CD4-positive, alpha-beta T cell (primary cell): ENCODE measurements at regions not wholly inside any gene's neighbourhood (a gene's known extent, or its start where the extent isn't known, plus 50 kb on each side); places are given as distances from the start of the nearest gene placed in this dataset.

Experiments
- ATAC-seq: fragments of 200-7000 bp; cut with Tn5 transposase; one replicate; pipeline ENCODE4 v1.10.0; 2022; ENCODE audit warnings: mild to moderate bottlenecking; ENCODE audit not compliant: poor library complexity
- CTCF ChIA-PET: fragments of 350-600 bp; sonication (Branson Sonifier 250); formaldehyde crosslinking; loops from one replicate; lab custom pipeline; 2021; ENCODE audit warnings: antibody characterized with exemption, inconsistent platforms; lab: Charles Lee
- POLR2A ChIA-PET: fragments of 350-600 bp; sonication (Branson Sonifier 250); formaldehyde crosslinking; loops from one replicate; lab custom pipeline; 2021; ENCODE audit warnings: antibody characterized with exemption, inconsistent platforms; lab: Charles Lee
- DNase-seq, 14 experiments: peaks; one replicate each; pipeline ENCODE4 v3.0.0-alpha.2; 2013 to 2020; ENCODE audit warnings: mixed read lengths in 2 of 14
- H3K27ac ChIP-seq, 2 donors: one replicate each; pipeline versions ENCODE4 v1.5.1 to v1.7.0; 2013; ENCODE audit warnings: low read length in 2 of 2, low read depth in 1 of 2, mild to moderate bottlenecking in 1 of 2
- H3K27me3 ChIP-seq, 2 experiments: 1 replicate in 1 of 2; 2 replicates in 1 of 2; pipeline versions ENCODE4 v1.6.1 to v1.7.0; 2013; ENCODE audit warnings: low read length in 2 of 2, control low read depth in 1 of 2, mild to moderate bottlenecking in 1 of 2, moderate library complexity in 1 of 2; ENCODE audit not compliant: insufficient read depth in 2 of 2, control insufficient read depth in 1 of 2
- H3K36me3 ChIP-seq: one replicate; pipeline ENCODE4 v1.6.1; 2013; ENCODE audit warnings: low read length, control low read depth; ENCODE audit not compliant: insufficient read depth
- H3K4me1 ChIP-seq: one replicate; pipeline ENCODE4 v1.6.1; 2013; ENCODE audit warnings: low read length, control low read depth; ENCODE audit not compliant: insufficient read depth
- H3K4me3 ChIP-seq: one replicate; pipeline ENCODE4 v1.5.1; 2013; ENCODE audit warnings: mild to moderate bottlenecking, low read length, moderate library complexity
- H3K9me3 ChIP-seq, 2 experiments: 1 replicate in 1 of 2; 2 replicates in 1 of 2; pipeline versions ENCODE4 v1.6.1 to v1.7.0; 2013; ENCODE audit warnings: low read length in 2 of 2, mild to moderate bottlenecking in 2 of 2, control low read depth in 1 of 2, moderate library complexity in 1 of 2; ENCODE audit not compliant: control insufficient read depth in 1 of 2, insufficient read depth in 1 of 2
- H3K27ac Mint-ChIP-seq: one replicate; pipeline ENCODE4 v1.8.0; 2020; ENCODE audit warnings: mixed read lengths
- H3K27me3 Mint-ChIP-seq: one replicate; pipeline ENCODE4 v1.8.0; 2021; ENCODE audit warnings: mixed read lengths
- H3K36me3 Mint-ChIP-seq: one replicate; pipeline ENCODE4 v1.8.0; 2021; ENCODE audit warnings: low read depth, mixed read lengths
- H3K4me1 Mint-ChIP-seq: one replicate; pipeline ENCODE4 v1.8.0; 2021; ENCODE audit warnings: low read depth, mixed read lengths
- H3K4me3 Mint-ChIP-seq: one replicate; pipeline ENCODE4 v1.8.0; 2020; ENCODE audit warnings: mild to moderate bottlenecking, mixed read lengths
- H3K9me3 Mint-ChIP-seq: one replicate; pipeline ENCODE4 v1.8.0; 2020; ENCODE audit warnings: mixed read lengths
- CTCF ChIP-seq: fragments of 200-600 bp; IDR thresholded peaks from one replicate; pipeline ENCODE4 v1.8.0; 2022; ENCODE audit warnings: antibody characterized with exemption, mild to moderate bottlenecking
- intact Hi-C, 2 experiments: fragments of 100-400 bp; cut with DNase I in 1 of 2; cut with micrococcal nuclease in 1 of 2; formaldehyde crosslinking; loops; one replicate each; pipeline versions ENCODE4 v1.15.1 to v1.9.0; 2023 to 2025; cut with DNase I, micrococcal nuclease

DNA sequence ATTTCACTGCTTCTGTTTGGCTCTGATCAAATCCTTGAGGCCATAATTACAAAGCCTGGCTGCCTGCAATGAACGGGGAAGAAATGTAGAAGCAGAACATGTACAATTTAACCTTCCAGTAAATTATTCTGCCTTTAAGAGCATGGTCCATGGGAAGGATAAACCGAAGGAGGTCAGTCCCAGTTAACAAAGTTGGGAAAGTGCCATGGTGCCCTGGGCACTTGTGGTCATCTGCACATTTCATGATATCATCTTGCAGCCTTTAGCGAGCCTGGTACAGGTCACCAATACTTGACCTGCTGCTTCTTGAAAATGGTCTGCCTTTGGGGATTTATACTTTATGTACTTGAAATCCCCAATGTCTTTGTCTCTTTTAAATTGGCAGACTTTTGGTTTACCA lies 175.9 kb upstream of the KITLG start:
- Histone ChIP-seq H3K27ac (no peak overlapping the region), H3K4me3 (no peak overlapping the region), H3K4me1 (no peaks in the 10 kb centered on the region), H3K27me3 (no peaks in the 10 kb centered on the region), H3K9me3 (no peaks in the 10 kb centered on the region), H3K36me3 (no peaks in the 10 kb centered on the region)
- ATAC-seq (no peak), DNase-seq (no peak)
- H3K9me3 Mint-ChIP-seq, result no peaks in the 10 kb centered on the region
- TF ChIP-seq CTCF, result no peak
- H3K27me3 Mint-ChIP-seq, result peaks cover 5% of the 10 kb centered on the region
- no peaks in the 10 kb centered on the region for H3K36me3 Mint-ChIP-seq
- H3K27ac Mint-ChIP-seq, result no peak overlapping the region
- intact Hi-C loops, result no loop called here
- POLR2A ChIA-PET, result no interaction called here
- H3K4me3 Mint-ChIP-seq, result no peak overlapping the region
- CTCF ChIA-PET, result no interaction called here
- no peaks in the 10 kb centered on the region for H3K4me1 Mint-ChIP-seq

DNA sequence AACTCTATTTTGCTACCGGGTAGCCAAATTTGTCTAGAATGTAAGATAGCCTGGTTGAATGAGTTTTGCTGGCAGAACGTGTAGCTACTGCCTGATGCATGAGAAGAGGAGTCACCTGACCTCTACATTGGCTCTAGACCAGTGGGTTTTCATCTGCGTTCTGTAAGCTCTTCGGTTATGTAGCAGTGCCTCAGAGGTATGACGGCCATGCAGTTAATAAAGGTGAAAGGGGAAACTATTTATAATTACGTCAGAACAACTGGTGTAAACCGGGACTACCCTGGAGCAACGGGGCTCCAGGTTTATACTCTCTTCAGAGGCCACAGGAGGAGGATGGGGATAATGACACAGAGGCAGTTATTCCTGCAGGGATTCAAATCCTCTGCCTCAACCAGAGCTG lies 173.4 kb upstream of the KITLG start:
- no peak for ATAC-seq
- Mint-ChIP-seq H3K27me3 (peaks cover 1% of the 10 kb centered on the region), H3K36me3 (no peaks in the 10 kb centered on the region), H3K27ac (no peak overlapping the region), H3K4me3 (no peak overlapping the region), H3K9me3 (no peaks in the 10 kb centered on the region), H3K4me1 (no peaks in the 10 kb centered on the region)
- ChIA-PET CTCF (no interaction called here), POLR2A (no interaction called here)
- H3K4me3 ChIP-seq, result no peak overlapping the region
- no peak for DNase-seq
- H3K27ac ChIP-seq, result no peak overlapping the region
- no peak for TF ChIP-seq CTCF
- H3K9me3 ChIP-seq, result no peaks in the 10 kb centered on the region
- H3K4me1 ChIP-seq, result no peaks in the 10 kb centered on the region
- H3K36me3 ChIP-seq, result no peaks in the 10 kb centered on the region
- H3K27me3 ChIP-seq, result no peaks in the 10 kb centered on the region
- intact Hi-C loops, result no loop called here

DNA sequence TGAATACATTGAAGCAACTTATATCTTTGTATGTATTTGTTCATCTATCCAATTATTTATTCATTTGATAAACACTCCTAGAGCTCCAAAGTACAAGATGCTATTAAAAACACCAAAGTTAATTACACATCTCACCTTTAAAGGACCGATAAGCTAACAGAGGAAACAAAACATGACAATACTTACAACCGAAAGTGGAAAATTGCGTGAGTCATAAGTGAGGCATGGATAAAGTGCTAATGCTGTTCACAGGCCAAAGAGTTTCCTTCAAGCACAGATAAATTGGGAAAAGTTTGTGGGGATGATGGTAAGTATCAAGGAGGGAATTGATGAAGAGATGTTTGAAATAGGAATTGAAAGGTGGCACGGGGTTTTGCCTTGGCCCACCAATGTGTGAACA lies 172.8 kb upstream of the KITLG start:
- no peaks in the 10 kb centered on the region for H3K4me1 Mint-ChIP-seq
- H3K27ac ChIP-seq, result no peak overlapping the region
- no peaks in the 10 kb centered on the region for H3K9me3 Mint-ChIP-seq
- no peak overlapping the region for H3K4me3 Mint-ChIP-seq
- no peak for TF ChIP-seq CTCF
- no peaks in the 10 kb centered on the region for H3K36me3 ChIP-seq
- intact Hi-C loops, result no loop called here
- no peaks in the 10 kb centered on the region for H3K36me3 Mint-ChIP-seq
- H3K27me3 ChIP-seq, result no peaks in the 10 kb centered on the region
- no peaks in the 10 kb centered on the region for H3K9me3 ChIP-seq
- no peaks in the 10 kb centered on the region for H3K4me1 ChIP-seq
- no peak overlapping the region for H3K27ac Mint-ChIP-seq
- CTCF ChIA-PET, result no interaction called here
- H3K27me3 Mint-ChIP-seq, result no peaks in the 10 kb centered on the region
- no peak overlapping the region for H3K4me3 ChIP-seq
- no peak for DNase-seq
- POLR2A ChIA-PET, result no interaction called here
- no peak for ATAC-seq
